Fibroblast of villous mesenchyme (primary cell): ENCODE measurements at regions not wholly inside any gene's neighbourhood (a gene's known extent, or its start where the extent isn't known, plus 50 kb on each side); places are given as distances from the start of the nearest gene placed in this dataset.

Experiments used
- DNase-seq: peaks from one replicate; pipeline ENCODE4 v3.0.0-alpha.2; 2010; ENCODE audit warnings: low read depth
- H3K4me3 ChIP-seq: 2 replicates; pipeline ENCODE4 v1.5.1; 2011; ENCODE audit warnings: low read depth, mild to moderate bottlenecking, low read length
- TF ChIP-seq, protein P1 (sequence below): IDR thresholded peaks from 2 replicates; pipeline ENCODE4 v1.5.1; 2012; ENCODE audit warnings: low read depth, mild to moderate bottlenecking, low read length; ENCODE audit not compliant: insufficient read depth

DNA sequence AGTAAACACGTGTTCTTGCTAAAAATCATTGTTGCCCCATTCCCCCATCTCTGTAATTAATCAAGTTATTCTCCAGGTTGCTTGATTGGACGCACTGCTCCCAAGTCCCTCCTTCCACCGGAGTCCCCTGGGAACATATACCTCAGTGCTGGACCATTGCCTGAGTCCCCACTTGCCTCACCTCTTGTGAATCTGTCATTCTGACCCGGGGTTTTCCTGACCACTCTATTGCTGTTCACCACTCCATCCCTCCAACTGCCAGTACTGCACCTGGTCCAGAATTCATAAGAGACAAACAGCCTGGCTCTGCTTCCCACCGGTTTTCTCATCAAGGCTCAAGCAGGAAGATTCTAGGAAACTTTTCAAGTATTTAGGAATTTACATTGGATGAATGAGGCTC, 555.9 kb downstream of the VRK1 start:
- TF ChIP-seq, protein P1, sequence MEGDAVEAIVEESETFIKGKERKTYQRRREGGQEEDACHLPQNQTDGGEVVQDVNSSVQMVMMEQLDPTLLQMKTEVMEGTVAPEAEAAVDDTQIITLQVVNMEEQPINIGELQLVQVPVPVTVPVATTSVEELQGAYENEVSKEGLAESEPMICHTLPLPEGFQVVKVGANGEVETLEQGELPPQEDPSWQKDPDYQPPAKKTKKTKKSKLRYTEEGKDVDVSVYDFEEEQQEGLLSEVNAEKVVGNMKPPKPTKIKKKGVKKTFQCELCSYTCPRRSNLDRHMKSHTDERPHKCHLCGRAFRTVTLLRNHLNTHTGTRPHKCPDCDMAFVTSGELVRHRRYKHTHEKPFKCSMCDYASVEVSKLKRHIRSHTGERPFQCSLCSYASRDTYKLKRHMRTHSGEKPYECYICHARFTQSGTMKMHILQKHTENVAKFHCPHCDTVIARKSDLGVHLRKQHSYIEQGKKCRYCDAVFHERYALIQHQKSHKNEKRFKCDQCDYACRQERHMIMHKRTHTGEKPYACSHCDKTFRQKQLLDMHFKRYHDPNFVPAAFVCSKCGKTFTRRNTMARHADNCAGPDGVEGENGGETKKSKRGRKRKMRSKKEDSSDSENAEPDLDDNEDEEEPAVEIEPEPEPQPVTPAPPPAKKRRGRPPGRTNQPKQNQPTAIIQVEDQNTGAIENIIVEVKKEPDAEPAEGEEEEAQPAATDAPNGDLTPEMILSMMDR, result no peak
- DNase-seq, result no peak
- no peak overlapping the region for H3K4me3 ChIP-seq

DNA sequence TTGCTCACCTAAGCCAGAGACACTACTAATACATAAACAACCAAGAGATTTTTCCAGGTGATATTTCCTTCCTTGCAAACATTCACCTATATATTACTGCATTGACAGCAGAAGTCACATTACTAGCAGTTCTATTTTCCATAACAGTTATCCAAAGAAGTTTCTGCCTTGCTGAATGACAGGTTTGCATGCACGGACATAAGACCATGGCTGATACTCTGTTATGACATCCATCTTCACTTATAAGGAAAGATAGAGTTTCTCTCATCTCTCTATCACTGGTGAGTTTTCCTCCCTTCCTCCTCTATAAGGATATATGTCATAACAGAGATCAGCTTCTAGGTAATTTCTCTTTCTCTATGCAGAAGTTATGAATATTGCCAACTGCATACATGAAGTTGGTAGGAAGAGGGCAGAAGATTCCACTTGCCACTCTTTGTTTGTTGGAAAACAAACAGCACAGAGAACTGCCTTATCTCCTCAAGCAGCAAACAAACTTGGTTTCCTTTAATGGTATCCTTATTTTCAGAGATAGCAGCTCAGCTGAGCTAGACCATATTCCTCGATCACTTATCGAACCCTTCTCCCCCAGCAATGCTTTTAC, 557.0 kb downstream of the VRK1 start:
- no peak overlapping the region for H3K4me3 ChIP-seq
- DNase-seq, result no peak
- TF ChIP-seq, protein P1, result no peak

DNA sequence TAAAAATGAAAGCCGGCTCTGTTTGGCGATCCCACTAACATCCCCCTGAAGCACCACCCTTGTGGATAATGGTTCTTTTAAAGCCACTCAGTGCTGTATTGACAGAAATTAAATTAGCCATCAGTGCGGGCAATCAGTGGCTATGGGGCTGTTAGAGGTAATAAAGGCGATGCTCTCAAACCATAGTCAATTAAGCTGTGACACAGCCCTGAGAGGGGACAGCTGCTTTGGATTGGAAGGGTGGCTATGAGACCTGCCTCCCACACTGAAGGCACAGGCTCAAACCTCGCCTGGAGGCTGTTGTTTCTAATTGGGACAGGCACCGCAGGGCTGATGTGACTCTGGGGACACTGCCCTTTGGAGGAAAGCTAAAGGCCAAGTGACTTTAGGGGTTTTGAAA, 562.2 kb downstream of the VRK1 start:
- no peak overlapping the region for H3K4me3 ChIP-seq
- TF ChIP-seq, protein P1, result no peak
- no peak for DNase-seq

- no peak for DNase-seq
- no peak overlapping the region for H3K4me3 ChIP-seq
- TF ChIP-seq, protein P1, result no peak
Observed at GRCh38 chr14:97361181-97361580, 564.0 kb downstream of the VRK1 start.

DNA sequence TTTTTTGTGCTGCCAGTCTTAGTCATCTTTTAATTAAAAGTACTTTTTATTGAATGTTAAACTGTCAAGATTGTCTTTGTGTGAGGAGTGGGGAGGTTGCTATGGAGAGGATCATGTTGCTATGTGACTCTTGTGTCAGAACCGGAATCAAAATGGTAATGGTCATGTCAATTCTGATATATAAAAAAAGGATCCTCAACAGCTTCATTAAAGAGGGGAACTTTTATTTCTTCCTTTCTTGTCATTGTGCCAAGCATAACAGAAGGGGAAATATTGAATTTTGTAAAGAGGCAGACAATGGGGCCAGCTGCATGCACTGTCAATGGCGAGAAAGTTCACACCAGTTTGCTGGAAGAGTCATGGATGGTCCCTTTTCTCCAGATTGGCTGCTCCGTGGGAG, 564.8 kb downstream of the VRK1 start:
- DNase-seq, result no peak
- no peak overlapping the region for H3K4me3 ChIP-seq
- TF ChIP-seq, protein P1, result no peak

- no peak overlapping the region for H3K4me3 ChIP-seq
- TF ChIP-seq, protein P1, result no peak
- DNase-seq, result no peak
Observed at GRCh38 chr14:97366400-97366799, 569.2 kb downstream of the VRK1 start.

DNA sequence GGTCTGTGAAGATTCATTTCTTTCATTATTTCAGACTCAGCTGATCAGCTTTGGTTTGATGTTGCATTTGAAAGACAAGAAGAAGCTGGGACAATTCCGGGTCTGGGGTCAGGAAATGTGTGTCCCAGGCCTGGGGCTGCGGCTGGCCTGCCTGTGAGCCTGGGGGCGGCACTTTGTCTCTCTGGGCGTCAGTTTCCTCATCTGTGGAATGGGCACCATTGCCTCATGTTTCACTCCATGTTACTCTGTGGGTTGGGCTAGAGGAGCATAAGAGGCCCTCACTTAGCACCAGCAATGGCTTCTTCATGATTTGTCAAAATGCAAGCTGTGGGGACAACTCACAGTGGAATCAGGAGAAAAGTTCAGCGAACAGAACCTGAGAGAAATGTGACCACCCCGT, 570.1 kb downstream of the VRK1 start:
- TF ChIP-seq, protein P1, result no peak
- DNase-seq, result no peak
- H3K4me3 ChIP-seq, result no peak overlapping the region
